ENCODE measurements at regions not wholly inside any gene's neighbourhood (a gene's known extent, or its start where the extent isn't known, plus 50 kb on each side); places are given as distances from the start of the nearest gene placed in this dataset.
A peak's percentile ranks its signal among the peaks of the same experiment; 100 is the strongest.
"Not testable (repeated sequence)": the region's sequence is repeated elsewhere in the genome, so short reads cannot be mapped to it uniquely, and the experiment has no call there.

GRCh38 chr5:44538797-44539601, 149.8 kb upstream of the FGF10 start:
- DNase-seq: no peak

DNA sequence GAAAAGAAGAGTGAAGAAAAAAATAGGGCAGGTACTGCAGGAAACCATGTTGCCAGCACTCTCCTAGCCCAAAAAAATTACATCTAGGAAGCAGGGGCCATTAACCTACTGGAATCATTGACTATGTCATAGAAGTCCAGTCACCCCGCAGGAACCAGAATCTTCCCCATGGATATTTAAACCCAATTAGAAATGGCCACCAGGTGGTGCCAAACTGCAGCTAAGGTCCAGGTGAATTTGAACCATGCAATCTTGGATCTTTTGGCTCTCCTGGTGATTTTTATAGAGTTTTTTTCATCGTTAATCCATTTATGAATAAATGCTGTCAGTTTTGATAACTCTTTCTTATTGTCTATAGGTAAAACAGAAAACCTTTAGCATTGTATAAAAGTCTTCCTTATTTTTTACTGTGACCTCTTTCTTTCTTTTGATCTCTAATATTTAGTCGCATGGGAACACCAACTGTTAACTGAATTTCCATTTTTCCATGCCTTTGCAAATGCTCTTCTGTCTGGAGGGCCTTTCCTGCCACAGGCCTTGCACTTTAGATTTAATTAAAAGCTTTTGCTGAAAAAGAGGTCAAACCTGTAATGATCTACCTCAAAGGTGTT, 147.5 kb upstream of the FGF10 start:
- peak; percentile 39 for DNase-seq

- no peak for DNase-seq
Measured at GRCh38 chr5:44535621-44536020, 146.4 kb upstream of the FGF10 start.

DNA sequence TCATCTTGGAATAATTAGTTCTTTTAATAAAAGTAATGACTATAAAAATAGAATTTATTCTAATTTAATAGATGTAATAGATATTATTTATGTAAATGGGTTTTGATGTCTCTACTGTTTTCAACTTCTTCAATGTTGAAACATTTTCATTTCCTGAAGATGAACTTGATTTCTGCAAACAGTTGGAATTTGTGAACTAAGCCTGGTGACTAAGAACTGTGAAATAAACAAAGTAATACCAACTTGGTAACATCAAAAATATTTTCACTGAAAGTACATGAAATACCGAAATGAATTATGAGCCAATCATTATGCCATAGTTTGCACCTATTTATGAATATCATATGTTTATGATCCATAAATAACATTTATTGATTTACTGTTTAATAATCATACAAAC, 143.8 kb upstream of the FGF10 start:
- DNase-seq: no peak

DNA sequence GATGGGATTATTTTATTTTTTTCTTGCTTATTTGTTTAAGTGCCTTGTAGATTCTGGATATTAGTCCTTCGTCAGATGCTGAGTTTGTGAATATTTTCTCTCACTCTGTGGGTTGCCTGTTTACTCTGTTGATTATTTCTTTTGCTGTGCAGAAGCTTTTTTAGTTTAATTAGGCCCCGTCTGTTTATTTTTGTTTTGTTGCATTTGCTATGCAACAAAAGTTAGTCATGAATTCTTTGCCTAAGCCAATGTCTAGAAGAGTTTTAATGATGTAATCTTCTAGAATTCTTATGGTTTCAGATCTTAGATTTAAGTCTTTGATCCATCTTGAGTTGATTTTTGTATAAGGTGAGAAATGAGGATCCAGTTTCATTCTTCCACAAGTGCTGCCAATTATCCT, 142.5 kb upstream of the FGF10 start:
- DNase-seq: not testable (repeated sequence)

GRCh38 chr5:44530783-44531182, 141.6 kb upstream of the FGF10 start:
- DNase-seq: not testable (repeated sequence)

GRCh38 chr5:44511596-44511995, 122.4 kb upstream of the FGF10 start:
- DNase-seq: no peak

DNA sequence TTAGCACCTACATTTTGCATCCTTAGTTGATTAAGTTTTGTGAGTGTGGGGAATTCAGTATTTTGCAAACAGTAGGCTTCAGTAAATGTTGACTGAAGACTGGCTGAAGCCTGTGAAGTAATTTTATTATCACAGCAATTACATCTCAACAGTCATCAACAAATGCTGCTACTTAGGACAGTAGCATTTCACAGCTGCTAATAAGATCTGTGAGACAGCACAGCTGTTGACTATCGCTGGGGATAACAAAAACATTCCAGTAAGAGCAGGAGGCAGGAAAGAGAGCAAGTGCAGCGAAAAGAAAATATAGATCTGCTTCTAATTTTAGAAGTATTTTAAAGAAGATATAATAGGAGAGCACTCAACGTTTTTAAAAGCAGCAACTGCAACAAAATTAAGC, 117.3 kb upstream of the FGF10 start:
- no peak for DNase-seq

DNA sequence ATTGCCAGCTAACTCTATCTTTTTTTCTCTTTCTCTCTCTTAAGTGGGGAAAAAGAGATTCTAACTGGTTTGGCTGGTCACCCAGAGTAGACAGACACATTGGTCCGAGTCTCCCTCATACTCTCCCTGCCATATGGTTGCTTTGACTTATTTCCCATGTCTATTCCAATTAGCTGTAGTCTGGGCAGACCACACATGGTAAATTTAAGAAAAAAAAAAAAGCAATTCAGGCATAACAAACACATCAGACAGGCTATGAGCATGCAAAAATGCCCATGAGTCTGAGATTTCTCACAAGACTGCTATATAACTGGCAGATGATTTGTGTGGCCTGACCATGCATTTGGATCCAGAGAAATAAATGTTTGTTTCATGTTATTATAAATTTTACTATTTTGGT, 110.2 kb upstream of the FGF10 start:
- DNase-seq: no peak

DNA sequence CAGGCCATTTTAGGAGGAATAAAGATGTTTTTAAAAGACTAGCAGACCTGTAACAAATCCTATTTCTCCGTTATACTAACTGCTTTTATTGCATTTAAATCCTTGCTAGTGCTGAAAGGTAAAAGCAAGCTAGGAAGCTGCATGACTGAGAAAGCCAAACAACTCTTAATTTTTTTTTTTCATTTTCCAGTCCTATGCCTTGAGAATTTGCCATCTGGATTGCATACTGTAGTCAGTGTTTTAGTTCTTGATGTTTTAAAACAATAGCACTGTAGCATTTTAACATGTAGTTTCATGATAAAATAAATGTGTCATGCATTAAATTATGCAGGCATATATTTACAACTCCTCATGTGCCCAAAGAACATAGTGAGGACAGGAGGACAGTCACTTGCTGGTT, 108.4 kb upstream of the FGF10 start:
- DNase-seq: no peak

DNA sequence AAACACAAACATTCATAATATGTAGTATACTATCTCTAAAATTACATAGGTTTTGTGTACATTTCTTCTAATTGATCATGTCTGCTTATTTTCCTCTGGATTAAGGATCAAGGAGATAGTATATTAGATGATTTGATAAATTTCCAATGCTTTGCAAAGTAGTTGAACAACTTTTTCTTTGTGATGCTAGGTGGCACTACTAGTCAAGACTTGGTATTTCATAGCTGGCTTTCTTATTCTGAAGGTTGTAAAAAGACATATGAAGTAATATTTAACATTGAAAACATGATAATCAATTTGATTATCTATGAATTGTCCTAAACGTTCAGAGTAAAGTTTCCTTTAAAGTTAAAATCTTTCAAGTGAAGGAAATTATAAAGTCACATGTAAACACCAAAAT, 106.1 kb upstream of the FGF10 start:
- DNase-seq: no peak

DNA sequence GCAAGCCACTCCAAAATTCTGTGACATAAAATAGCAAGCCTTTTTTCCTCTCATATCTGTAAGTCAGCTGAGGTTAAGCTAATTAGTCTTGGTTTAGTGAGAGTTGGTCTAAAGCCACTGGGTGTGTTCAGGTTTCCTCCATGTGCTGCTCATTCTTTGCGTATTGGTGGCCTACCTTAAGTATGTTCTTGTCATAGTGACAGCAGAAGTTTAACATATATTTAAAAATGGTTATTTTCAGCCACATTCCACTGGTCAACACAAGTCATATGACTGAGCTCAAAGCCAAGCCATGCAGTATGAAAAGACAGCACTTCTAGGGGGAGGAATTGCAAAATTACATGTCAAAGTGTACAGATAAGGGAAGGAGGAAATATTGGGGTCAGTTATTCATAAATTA, 100.5 kb upstream of the FGF10 start:
- no peak for DNase-seq

DNA sequence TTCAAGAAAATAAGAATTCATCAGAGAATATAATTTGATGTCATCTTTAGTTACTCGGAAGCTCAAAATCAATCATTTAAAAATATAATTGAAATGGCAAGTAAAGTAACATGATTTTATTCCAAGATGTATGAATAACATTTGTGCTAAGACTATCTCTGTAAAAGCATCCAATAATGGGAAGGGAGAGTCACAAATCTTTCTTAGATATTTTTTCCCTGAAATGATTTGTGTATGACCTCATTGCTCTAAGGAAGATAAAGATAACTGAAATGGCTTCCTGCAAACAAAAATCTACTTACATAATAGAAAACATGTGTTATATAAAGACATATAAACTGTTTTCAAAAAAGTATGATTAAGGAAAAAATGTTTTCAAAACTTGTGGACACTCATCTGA, 97.4 kb upstream of the FGF10 start:
- DNase-seq: no peak

DNA sequence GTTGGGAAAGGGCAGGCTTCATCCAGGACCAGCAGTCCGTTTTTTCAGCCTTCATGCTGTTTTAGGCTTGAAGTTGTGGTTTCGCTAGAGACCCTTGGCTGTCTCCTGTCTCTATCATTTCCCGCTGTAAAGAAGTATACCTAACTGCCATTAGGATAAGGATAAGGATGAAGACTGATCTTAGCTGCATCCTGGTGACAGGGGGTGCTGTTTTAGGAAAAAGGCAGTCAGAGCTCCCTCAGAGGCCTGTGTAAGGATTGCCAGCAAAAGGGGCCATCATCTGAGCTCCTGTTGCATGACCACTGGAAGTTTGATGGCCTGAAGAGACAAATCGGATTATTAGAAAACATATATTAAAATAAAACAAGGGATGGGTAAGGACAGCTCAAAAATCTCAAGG, 64.8 kb upstream of the FGF10 start:
- DNase-seq: no peak

GRCh38 chr5:44446399-44446798, 57.2 kb upstream of the FGF10 start:
- DNase-seq: no peak

GRCh38 chr5:44443172-44443571, 54.0 kb upstream of the FGF10 start:
- no peak for DNase-seq

- no peak for DNase-seq
Measured at GRCh38 chr5:44441460-44441859, 52.2 kb upstream of the FGF10 start.

- no peak for DNase-seq
Measured at GRCh38 chr5:44440186-44440585, 51.0 kb upstream of the FGF10 start.
